Endothelial cell (in vitro differentiated cells): ENCODE measurements at regions not wholly inside any gene's neighbourhood (a gene's known extent, or its start where the extent isn't known, plus 50 kb on each side); places are given as distances from the start of the nearest gene placed in this dataset.

Experiments used
- DNase-seq: peaks from one replicate; pipeline ENCODE4 v3.0.0; 2021; ENCODE audit warnings: low spot score
- H3K27ac Mint-ChIP-seq: one replicate; pipeline ENCODE4 v1.8.0; 2021; ENCODE audit warnings: mixed read lengths, inconsistent platforms; ENCODE audit not compliant: unreplicated experiment
- H3K27me3 Mint-ChIP-seq: one replicate; pipeline ENCODE4 v1.8.0; 2021; ENCODE audit warnings: mild to moderate bottlenecking, moderate library complexity, mixed read lengths, inconsistent platforms; ENCODE audit not compliant: unreplicated experiment
- H3K36me3 Mint-ChIP-seq: one replicate; pipeline ENCODE4 v1.8.0; 2021; ENCODE audit warnings: mild to moderate bottlenecking, low read depth, mixed read lengths, inconsistent platforms; ENCODE audit not compliant: unreplicated experiment
- H3K4me1 Mint-ChIP-seq: one replicate; pipeline ENCODE4 v1.8.0; 2021; ENCODE audit warnings: mild to moderate bottlenecking, mixed read lengths, inconsistent platforms; ENCODE audit not compliant: unreplicated experiment
- H3K4me3 Mint-ChIP-seq: one replicate; pipeline ENCODE4 v1.8.0; 2021; ENCODE audit warnings: mild to moderate bottlenecking, mixed read lengths, inconsistent platforms; ENCODE audit not compliant: unreplicated experiment
- H3K9me3 Mint-ChIP-seq: one replicate; pipeline ENCODE4 v1.8.0; 2021; ENCODE audit warnings: mixed read lengths, inconsistent platforms; ENCODE audit not compliant: unreplicated experiment
- CTCF ChIP-seq: fragments of 200-600 bp; sonication (generic); IDR thresholded peaks from one replicate; pipeline ENCODE4 v1.5.0; 2021; ENCODE audit warnings: antibody characterized with exemption; ENCODE audit not compliant: unreplicated experiment

GRCh38 chr7:106185719-106186118, 73.6 kb upstream of the SYPL1 start:
- Mint-ChIP-seq H3K36me3 (peaks cover 3% of the 10 kb centered on the region), H3K4me1 (peaks cover 12% of the 10 kb centered on the region), H3K4me3 (no peak overlapping the region)

GRCh38 chr7:106183952-106184351, 71.8 kb upstream of the SYPL1 start:
- Mint-ChIP-seq H3K9me3 (no peaks in the 10 kb centered on the region), H3K4me1 (peaks cover 6% of the 10 kb centered on the region), H3K27me3 (peaks cover 2% of the 10 kb centered on the region), H3K36me3 (peaks cover 5% of the 10 kb centered on the region), H3K4me3 (no peak overlapping the region), H3K27ac (no peak overlapping the region)
- TF ChIP-seq CTCF = no peak
- no peak for DNase-seq

More at GRCh38 chr7:106185719-106186118, 73.6 kb upstream of the SYPL1 start:
- TF ChIP-seq CTCF = no peak
- no peak overlapping the region for H3K27ac Mint-ChIP-seq
- peaks cover 2% of the 10 kb centered on the region for H3K27me3 Mint-ChIP-seq
- no peaks in the 10 kb centered on the region for H3K9me3 Mint-ChIP-seq
- no peak for DNase-seq

- Mint-ChIP-seq H3K4me1 (peaks cover 11% of the 10 kb centered on the region), H3K9me3 (no peaks in the 10 kb centered on the region), H3K27me3 (peaks cover 2% of the 10 kb centered on the region), H3K27ac (no peak overlapping the region), H3K36me3 (peaks cover 5% of the 10 kb centered on the region), H3K4me3 (no peak overlapping the region)
- TF ChIP-seq CTCF = no peak
- no peak for DNase-seq
Observed at GRCh38 chr7:106182904-106183303, 70.8 kb upstream of the SYPL1 start.

- H3K9me3 Mint-ChIP-seq = no peaks in the 10 kb centered on the region
- peaks cover 2% of the 10 kb centered on the region for H3K27me3 Mint-ChIP-seq
- H3K4me3 Mint-ChIP-seq = no peak overlapping the region
- no peak for DNase-seq
- H3K4me1 Mint-ChIP-seq = peaks cover 20% of the 10 kb centered on the region
- H3K27ac Mint-ChIP-seq = no peak overlapping the region
- no peak for TF ChIP-seq CTCF
- peaks cover 5% of the 10 kb centered on the region for H3K36me3 Mint-ChIP-seq
Observed at GRCh38 chr7:106181658-106182265, 69.7 kb upstream of the SYPL1 start.

GRCh38 chr7:106180721-106181120, 68.6 kb upstream of the SYPL1 start:
- peaks cover 2% of the 10 kb centered on the region for H3K27me3 Mint-ChIP-seq
- no peak for TF ChIP-seq CTCF
- peaks cover 3% of the 10 kb centered on the region for H3K36me3 Mint-ChIP-seq
- no peak overlapping the region for H3K4me3 Mint-ChIP-seq
- H3K4me1 Mint-ChIP-seq = peaks cover 31% of the 10 kb centered on the region
- no peak for DNase-seq
- no peak overlapping the region for H3K27ac Mint-ChIP-seq
- H3K9me3 Mint-ChIP-seq = no peaks in the 10 kb centered on the region
